ENCODE measurements at regions not wholly inside any gene's neighbourhood (a gene's known extent, or its start where the extent isn't known, plus 50 kb on each side); places are given as distances from the start of the nearest gene placed in this dataset.

DNA sequence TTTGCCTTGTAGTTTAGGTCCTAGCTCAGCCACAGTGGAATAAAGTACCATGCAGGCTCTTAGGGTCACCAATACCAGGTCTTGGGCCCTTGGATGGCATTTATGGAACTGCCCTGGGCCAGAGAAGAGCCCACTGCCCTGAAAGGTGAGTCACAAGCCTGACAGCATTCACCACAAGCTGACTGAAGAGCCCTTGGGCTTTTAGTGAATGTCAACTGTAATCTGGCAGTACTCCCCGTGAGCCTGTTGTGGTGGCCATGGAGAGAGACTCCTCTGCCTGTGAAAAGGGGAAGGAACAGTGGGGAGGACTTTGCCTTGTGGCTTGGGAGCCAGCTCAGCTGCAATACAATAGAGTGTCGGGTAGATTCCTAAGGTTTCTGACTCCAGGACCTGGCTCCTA is 1389.7 kb downstream of the DSC3 start:
- TF ChIP-seq, protein P1, sequence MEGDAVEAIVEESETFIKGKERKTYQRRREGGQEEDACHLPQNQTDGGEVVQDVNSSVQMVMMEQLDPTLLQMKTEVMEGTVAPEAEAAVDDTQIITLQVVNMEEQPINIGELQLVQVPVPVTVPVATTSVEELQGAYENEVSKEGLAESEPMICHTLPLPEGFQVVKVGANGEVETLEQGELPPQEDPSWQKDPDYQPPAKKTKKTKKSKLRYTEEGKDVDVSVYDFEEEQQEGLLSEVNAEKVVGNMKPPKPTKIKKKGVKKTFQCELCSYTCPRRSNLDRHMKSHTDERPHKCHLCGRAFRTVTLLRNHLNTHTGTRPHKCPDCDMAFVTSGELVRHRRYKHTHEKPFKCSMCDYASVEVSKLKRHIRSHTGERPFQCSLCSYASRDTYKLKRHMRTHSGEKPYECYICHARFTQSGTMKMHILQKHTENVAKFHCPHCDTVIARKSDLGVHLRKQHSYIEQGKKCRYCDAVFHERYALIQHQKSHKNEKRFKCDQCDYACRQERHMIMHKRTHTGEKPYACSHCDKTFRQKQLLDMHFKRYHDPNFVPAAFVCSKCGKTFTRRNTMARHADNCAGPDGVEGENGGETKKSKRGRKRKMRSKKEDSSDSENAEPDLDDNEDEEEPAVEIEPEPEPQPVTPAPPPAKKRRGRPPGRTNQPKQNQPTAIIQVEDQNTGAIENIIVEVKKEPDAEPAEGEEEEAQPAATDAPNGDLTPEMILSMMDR (IDR thresholded peaks at IDR 0.05), result no peak
- no peak for TF ChIP-seq EZH2 (IDR thresholded peaks at IDR 0.05; ENCODE audit: borderline replicate concordance, insufficient read depth, low read depth, low read length, poor library complexity, severe bottlenecking)

Data from B cell (primary cell).